SU-DHL-6 (cell line): ENCODE measurements at regions not wholly inside any gene's neighbourhood (a gene's known extent, or its start where the extent isn't known, plus 50 kb on each side); places are given as distances from the start of the nearest gene placed in this dataset.

ENCODE experiments used
- H2AFZ ChIP-seq: fragments of 200-600 bp; sonication (generic); 2 replicates; pipeline ENCODE4 v1.6.1; 2014; ENCODE audit warnings: low read depth, mild to moderate bottlenecking, moderate library complexity, mixed read lengths, antibody characterized with exemption, low read length; ENCODE audit not compliant: severe bottlenecking
- H3F3A ChIP-seq: fragments of 200-600 bp; shearing (Covaris generic); 2 replicates; pipeline ENCODE4 v1.6.0; 2016; ENCODE audit warnings: antibody characterized with exemption, mild to moderate bottlenecking; ENCODE audit not compliant: insufficient read depth
- H3K27ac ChIP-seq: fragments of 200-600 bp; sonication (generic); 2 replicates; pipeline ENCODE4 v1.5.1; 2016; ENCODE audit warnings: low read depth, mild to moderate bottlenecking, low read length, moderate library complexity, mixed read lengths
- H3K27me3 ChIP-seq: fragments of 200-600 bp; sonication (generic), shearing (Covaris generic); 2 replicates; pipeline ENCODE4 v1.6.0; 2014; ENCODE audit warnings: mild to moderate bottlenecking, low read length
- H3K36me3 ChIP-seq: fragments of 200-600 bp; sonication (generic); 2 replicates; pipeline ENCODE4 v1.6.1; 2014; ENCODE audit warnings: mild to moderate bottlenecking, low read length, mixed read lengths
- H3K4me2 ChIP-seq: fragments of 300-600, 200-600 bp; shearing (Covaris generic), sonication (generic); 2 replicates; pipeline ENCODE4 v1.6.0; 2014; ENCODE audit warnings: low read length, low read depth, mild to moderate bottlenecking; ENCODE audit not compliant: poor library complexity, severe bottlenecking
- H3K4me3 ChIP-seq: fragments of 200-600 bp; sonication (generic); 2 replicates; pipeline ENCODE4 v1.5.1; 2014; ENCODE audit warnings: antibody characterized with exemption, low read length, mild to moderate bottlenecking, mixed read lengths; ENCODE audit not compliant: insufficient read depth, poor library complexity, severe bottlenecking
- H3K79me2 ChIP-seq: fragments of 200-600 bp; sonication (generic); 2 replicates; pipeline ENCODE4 v1.6.1; 2014; ENCODE audit warnings: mild to moderate bottlenecking, low read length, moderate library complexity; ENCODE audit not compliant: insufficient read depth
- H3K9ac ChIP-seq: fragments of 200-600 bp; sonication (generic); 2 replicates; pipeline ENCODE4 v1.7.0; 2014; ENCODE audit warnings: mild to moderate bottlenecking, low read length
- H3K9me2 ChIP-seq: fragments of 200-600 bp; sonication (generic); replicated peaks from 2 replicates; pipeline ENCODE4 v1.6.1; 2014; ENCODE audit warnings: low read length; ENCODE audit not compliant: insufficient read depth
- H3K9me3 ChIP-seq: fragments of 200-600 bp; sonication (generic); 2 replicates; pipeline ENCODE4 v1.6.1; 2014; ENCODE audit warnings: low read length, mixed read lengths; ENCODE audit not compliant: insufficient read depth
- H4K20me1 ChIP-seq: fragments of 200-600 bp; sonication (generic); 2 replicates; pipeline ENCODE4 v1.6.1; 2014; ENCODE audit warnings: low read depth, mild to moderate bottlenecking, antibody characterized with exemption, low read length, moderate library complexity, mixed read lengths
- CTCF ChIP-seq: fragments of 200-600 bp; sonication (generic); IDR thresholded peaks from one replicate; pipeline ENCODE4 v1.5.1; 2017; ENCODE audit warnings: antibody characterized with exemption, mild to moderate bottlenecking, low read length, moderate library complexity; ENCODE audit not compliant: insufficient read depth, poor library complexity, severe bottlenecking
- EZH2phosphoT487 ChIP-seq: fragments of 200-600 bp; sonication (generic), shearing (Covaris generic); conservative IDR thresholded peaks from 2 replicates; pipeline ENCODE4 v1.6.1; 2018; ENCODE audit warnings: mild to moderate bottlenecking, antibody characterized with exemption, low read length, moderate library complexity, mixed read lengths

GRCh38 chr5:62077823-62078550 is 228.0 kb upstream of the KIF2A start:
- Histone ChIP-seq H4K20me1 (no peaks in the 10 kb centered on the region), H3K9ac (no peak overlapping the region), H3K27me3 (no peaks in the 10 kb centered on the region), H3K36me3 (no peaks in the 10 kb centered on the region), H3F3A (no peaks in the 10 kb centered on the region), H3K4me3 (no peak overlapping the region), H2AFZ (no peak overlapping the region), H3K9me3 (no peaks in the 10 kb centered on the region), H3K79me2 (no peaks in the 10 kb centered on the region), H3K9me2 (no peaks in the 10 kb centered on the region), H3K27ac (no peak overlapping the region), H3K4me2 (no peak overlapping the region)
- TF ChIP-seq CTCF (no peak), EZH2phosphoT487 (no peak)

GRCh38 chr5:62082370-62082801 is 223.6 kb upstream of the KIF2A start:
- no peaks in the 10 kb centered on the region for H3F3A ChIP-seq
- H3K79me2 ChIP-seq: no peaks in the 10 kb centered on the region
- no peak overlapping the region for H2AFZ ChIP-seq
- no peaks in the 10 kb centered on the region for H3K9me2 ChIP-seq
- no peaks in the 10 kb centered on the region for H4K20me1 ChIP-seq
- H3K27me3 ChIP-seq: no peaks in the 10 kb centered on the region
- no peak overlapping the region for H3K4me2 ChIP-seq
- H3K4me3 ChIP-seq: no peak overlapping the region
- no peak overlapping the region for H3K9ac ChIP-seq
- no peaks in the 10 kb centered on the region for H3K36me3 ChIP-seq
- TF ChIP-seq EZH2phosphoT487 (no peak), CTCF (no peak)
- no peak overlapping the region for H3K27ac ChIP-seq
- no peaks in the 10 kb centered on the region for H3K9me3 ChIP-seq

GRCh38 chr5:62083247-62083646 is 222.8 kb upstream of the KIF2A start:
- Histone ChIP-seq H3K9me2 (no peaks in the 10 kb centered on the region), H3K9ac (no peak overlapping the region), H3K4me2 (no peak overlapping the region)

More at GRCh38 chr5:62083247-62083646, 222.8 kb upstream of the KIF2A start:
- Histone ChIP-seq H3K27ac (no peak overlapping the region), H4K20me1 (no peaks in the 10 kb centered on the region), H3F3A (no peaks in the 10 kb centered on the region), H3K9me3 (no peaks in the 10 kb centered on the region), H2AFZ (no peak overlapping the region), H3K79me2 (no peaks in the 10 kb centered on the region), H3K36me3 (no peaks in the 10 kb centered on the region), H3K4me3 (no peak overlapping the region), H3K27me3 (no peaks in the 10 kb centered on the region)
- TF ChIP-seq EZH2phosphoT487 (no peak), CTCF (no peak)
